Breast epithelium (tissue), 4 donors: ENCODE measurements at regions not wholly inside any gene's neighbourhood (a gene's known extent, or its start where the extent isn't known, plus 50 kb on each side); places are given as distances from the start of the nearest gene placed in this dataset.

ENCODE experiments used
- DNase-seq, 2 donors: peaks; one replicate each; pipeline ENCODE4 v3.0.0-alpha.2; 2019; ENCODE audit warnings: low spot score in 2 of 2
- H3K27ac ChIP-seq, 2 donors: fragments of 200-600 bp; sonication (generic) in 1 of 2; one replicate each; pipeline ENCODE4 v1.5.1; 2016 to 2019; ENCODE audit warnings: mild to moderate bottlenecking in 1 of 2
- H3K27me3 ChIP-seq, 2 donors: fragments of 200-600 bp; sonication (generic) in 1 of 2; one replicate each; pipeline versions ENCODE4 v1.5.1 to v1.6.0; 2017 to 2019; ENCODE audit warnings: control low read depth in 1 of 2, mild to moderate bottlenecking in 1 of 2
- H3K36me3 ChIP-seq: fragments of 200-600 bp; one replicate; pipeline ENCODE4 v1.5.1; 2019
- H3K4me1 ChIP-seq, 2 donors: fragments of 200-600 bp; sonication (generic); one replicate each; pipeline ENCODE4 v1.5.1; 2016 to 2019; ENCODE audit warnings: control low read depth in 1 of 2
- H3K4me3 ChIP-seq, 3 donors: fragments of 200-600 bp; sonication (generic); 1 replicate in 2 of 3; 2 replicates in 1 of 3; pipeline ENCODE4 v1.5.1; 2016 to 2019; ENCODE audit warnings: mild to moderate bottlenecking in 3 of 3, moderate library complexity in 2 of 3
- H3K9me3 ChIP-seq, 2 donors: fragments of 200-600 bp; sonication (generic) in 1 of 2; one replicate each; pipeline ENCODE4 v1.5.1; 2016 to 2019; ENCODE audit warnings: control low read depth in 1 of 2
- POLR2A ChIP-seq: fragments of 450-650 bp; IDR thresholded peaks from one replicate; pipeline ENCODE4 v1.6.1; 2016; ENCODE audit warnings: antibody characterized with exemption, mild to moderate bottlenecking, moderate library complexity
- POLR2AphosphoS5 ChIP-seq, 3 donors: sonication (generic); formaldehyde crosslinking; IDR thresholded peaks; one replicate each; pipeline ENCODE4 v1.6.1; 2017; ENCODE audit warnings: antibody characterized with exemption in 3 of 3
- intact Hi-C: fragments of 100-400 bp; cut with DNase I; formaldehyde crosslinking; loops from one replicate; pipeline ENCODE4 v1.15.1; 2023; ENCODE audit warnings: low total_unique reads
- TF ChIP-seq, protein P1 (sequence below), 3 donors: fragments of 450-650 bp; IDR thresholded peaks; one replicate each; pipeline ENCODE4 v1.5.1; 2016 to 2017; ENCODE audit warnings: antibody characterized with exemption in 3 of 3, mild to moderate bottlenecking in 3 of 3, moderate library complexity in 3 of 3

DNA sequence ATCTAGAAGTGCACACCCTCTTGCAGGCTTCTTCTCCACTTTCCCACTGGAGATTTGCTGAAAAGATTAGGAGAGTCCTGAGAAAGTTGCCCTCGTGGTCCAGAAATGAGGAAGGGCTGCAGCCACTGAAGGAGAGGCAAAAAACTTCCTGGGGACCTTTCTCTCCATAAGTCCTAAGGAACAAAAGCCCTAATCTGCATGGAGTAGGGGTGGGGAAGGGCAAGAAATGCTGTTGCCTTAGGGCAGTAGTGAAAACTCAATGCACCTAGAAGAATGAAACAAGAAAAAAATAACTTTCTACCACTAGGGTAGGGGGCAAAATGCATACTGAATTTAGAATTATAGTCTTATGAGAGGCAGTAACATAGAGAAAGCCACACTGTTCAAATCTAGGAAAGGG, 1408.8 kb downstream of the PCDH19 start:
- TF ChIP-seq, protein P1, sequence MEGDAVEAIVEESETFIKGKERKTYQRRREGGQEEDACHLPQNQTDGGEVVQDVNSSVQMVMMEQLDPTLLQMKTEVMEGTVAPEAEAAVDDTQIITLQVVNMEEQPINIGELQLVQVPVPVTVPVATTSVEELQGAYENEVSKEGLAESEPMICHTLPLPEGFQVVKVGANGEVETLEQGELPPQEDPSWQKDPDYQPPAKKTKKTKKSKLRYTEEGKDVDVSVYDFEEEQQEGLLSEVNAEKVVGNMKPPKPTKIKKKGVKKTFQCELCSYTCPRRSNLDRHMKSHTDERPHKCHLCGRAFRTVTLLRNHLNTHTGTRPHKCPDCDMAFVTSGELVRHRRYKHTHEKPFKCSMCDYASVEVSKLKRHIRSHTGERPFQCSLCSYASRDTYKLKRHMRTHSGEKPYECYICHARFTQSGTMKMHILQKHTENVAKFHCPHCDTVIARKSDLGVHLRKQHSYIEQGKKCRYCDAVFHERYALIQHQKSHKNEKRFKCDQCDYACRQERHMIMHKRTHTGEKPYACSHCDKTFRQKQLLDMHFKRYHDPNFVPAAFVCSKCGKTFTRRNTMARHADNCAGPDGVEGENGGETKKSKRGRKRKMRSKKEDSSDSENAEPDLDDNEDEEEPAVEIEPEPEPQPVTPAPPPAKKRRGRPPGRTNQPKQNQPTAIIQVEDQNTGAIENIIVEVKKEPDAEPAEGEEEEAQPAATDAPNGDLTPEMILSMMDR (IDR thresholded peaks at IDR 0.05) = no peak
- no peak for TF ChIP-seq POLR2A
- no peak for TF ChIP-seq POLR2AphosphoS5 (IDR thresholded peaks at IDR 0.05)
- Histone ChIP-seq H3K27ac (no peak overlapping the region), H3K4me3 (no peak overlapping the region), H3K9me3 (peaks cover 0 to 12% of the 10 kb centered on the region in 2 donors), H3K27me3 (peaks cover 0 to 15% of the 10 kb centered on the region in 2 donors), H3K4me1 (no peaks in the 10 kb centered on the region), H3K36me3 (no peaks in the 10 kb centered on the region)
- DNase-seq = no peak
- intact Hi-C loops = no loop called here

DNA sequence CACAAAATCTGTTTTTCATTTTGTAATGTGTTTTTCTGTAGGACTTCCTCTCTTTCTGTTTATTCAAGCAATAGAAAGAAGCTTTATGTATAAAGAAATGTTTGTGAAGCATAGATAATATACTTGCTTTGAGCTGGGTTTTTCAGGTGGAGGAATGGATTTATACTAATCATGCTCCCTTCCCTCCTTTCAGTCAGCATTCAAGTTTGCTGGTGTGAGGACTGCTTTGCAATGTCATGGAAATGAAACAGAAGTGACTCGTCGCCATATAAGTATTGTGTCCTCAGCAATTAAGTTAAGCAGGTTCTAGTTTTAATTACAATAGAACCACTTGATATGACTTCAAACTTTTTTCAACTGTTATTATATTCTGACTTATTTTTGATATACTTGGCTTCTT, 1447.1 kb downstream of the PCDH19 start:
- intact Hi-C loops = loop anchor here (5.0 kb wide), 1 partner anchor 1276 kb away; no protein-coding TSS in a partner anchor
- TF ChIP-seq POLR2A (no peak), POLR2AphosphoS5 (IDR thresholded peaks at IDR 0.05) (no peak)
- TF ChIP-seq, protein P1 (IDR thresholded peaks at IDR 0.05) = no peak
- H3K4me3 ChIP-seq = no peak overlapping the region
- H3K36me3 ChIP-seq = no peaks in the 10 kb centered on the region
- no peaks in the 10 kb centered on the region for H3K9me3 ChIP-seq
- H3K27ac ChIP-seq = no peak overlapping the region
- no peak for DNase-seq
- no peaks in the 10 kb centered on the region for H3K4me1 ChIP-seq
- H3K27me3 ChIP-seq = peaks cover 0 to 18% of the 10 kb centered on the region in 2 donors

DNA sequence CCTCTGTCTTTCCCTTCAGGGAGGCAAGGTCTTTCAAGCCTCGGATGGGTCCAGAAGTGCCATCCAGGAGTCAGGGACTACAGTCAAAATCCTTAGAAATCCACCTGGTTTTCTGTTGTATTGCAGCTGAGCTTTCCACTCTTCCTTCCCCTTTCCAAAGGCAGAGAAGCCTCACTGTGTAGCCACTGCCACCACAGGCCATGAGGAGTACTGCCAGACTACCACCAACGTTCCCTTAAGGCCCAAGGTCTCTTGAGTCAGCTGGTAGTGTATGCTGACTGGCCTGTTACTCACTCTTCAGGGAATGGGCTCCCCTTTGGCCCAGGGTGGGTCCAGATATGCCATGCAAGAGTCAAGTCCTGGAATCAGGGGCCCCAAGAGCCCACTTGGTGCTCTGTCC, 1454.1 kb downstream of the PCDH19 start:
- no peak for DNase-seq
- TF ChIP-seq, protein P1 (IDR thresholded peaks at IDR 0.05) = no peak
- TF ChIP-seq POLR2A (no peak), POLR2AphosphoS5 (IDR thresholded peaks at IDR 0.05) (no peak)
- Histone ChIP-seq H3K36me3 (no peaks in the 10 kb centered on the region), H3K4me3 (no peak overlapping the region), H3K9me3 (peaks cover 0 to 26% of the 10 kb centered on the region in 2 donors), H3K27ac (no peak overlapping the region), H3K4me1 (no peaks in the 10 kb centered on the region), H3K27me3 (peaks cover 0 to 12% of the 10 kb centered on the region in 2 donors)
- intact Hi-C loops = no loop called here

DNA sequence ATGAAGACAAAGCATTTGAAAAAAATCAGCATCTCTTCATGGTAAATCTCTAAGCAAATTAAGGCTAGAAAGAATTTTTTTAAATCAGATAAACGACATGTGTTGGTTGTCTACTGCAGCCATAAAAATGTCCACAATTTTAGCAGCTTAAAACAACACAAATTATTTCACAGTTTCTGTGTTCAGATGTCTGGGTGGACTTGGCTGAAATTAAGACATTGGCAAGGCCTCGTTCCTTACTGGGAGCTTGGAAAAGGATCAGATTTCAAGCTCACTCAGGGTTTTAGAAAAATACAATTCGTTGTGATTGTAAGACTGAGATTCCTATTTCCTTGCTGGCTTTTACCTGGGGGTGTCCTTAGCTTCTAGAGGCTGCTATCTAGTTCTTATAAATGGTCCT, 1470.6 kb downstream of the PCDH19 start:
- intact Hi-C loops = no loop called here
- Histone ChIP-seq H3K4me1 (no peaks in the 10 kb centered on the region), H3K36me3 (no peaks in the 10 kb centered on the region), H3K4me3 (no peak overlapping the region), H3K27ac (no peak overlapping the region), H3K9me3 (no peaks in the 10 kb centered on the region), H3K27me3 (no peaks in the 10 kb centered on the region)
- no peak for DNase-seq
- no peak for TF ChIP-seq POLR2AphosphoS5 (IDR thresholded peaks at IDR 0.05)
- TF ChIP-seq, protein P1 (IDR thresholded peaks at IDR 0.05) = no peak
- TF ChIP-seq POLR2A = no peak

DNA sequence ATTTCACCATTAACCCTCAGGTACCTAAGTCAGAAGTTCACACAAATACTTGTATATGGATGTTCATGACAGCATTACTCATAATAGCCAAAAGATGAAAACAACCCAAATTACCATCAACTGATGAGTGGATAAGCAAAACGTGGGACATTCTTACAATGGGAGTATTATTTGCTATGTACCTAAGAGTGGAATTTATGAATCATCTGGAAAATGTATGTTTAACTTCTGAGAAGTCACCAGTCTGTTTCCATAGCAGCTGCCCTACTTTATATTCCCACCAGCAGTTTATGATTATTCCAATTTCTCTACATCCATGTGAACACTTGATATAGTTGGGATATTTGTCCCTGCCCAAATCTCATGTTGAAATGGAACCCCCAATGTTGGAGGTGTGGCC, 1478.9 kb downstream of the PCDH19 start:
- TF ChIP-seq POLR2AphosphoS5 (IDR thresholded peaks at IDR 0.05) (no peak), POLR2A (no peak)
- TF ChIP-seq, protein P1 (IDR thresholded peaks at IDR 0.05) = no peak
- Histone ChIP-seq H3K36me3 (no peaks in the 10 kb centered on the region), H3K4me1 (no peaks in the 10 kb centered on the region), H3K4me3 (no peak overlapping the region), H3K9me3 (peaks cover 0 to 4% of the 10 kb centered on the region in 2 donors), H3K27me3 (peaks cover 0 to 10% of the 10 kb centered on the region in 2 donors), H3K27ac (no peak overlapping the region)
- no peak for DNase-seq
- intact Hi-C loops = no loop called here
